Adrenal gland (tissue), 9 donors: ENCODE measurements at regions not wholly inside any gene's neighbourhood (a gene's known extent, or its start where the extent isn't known, plus 50 kb on each side); places are given as distances from the start of the nearest gene placed in this dataset.

Experiments used
- DNase-seq, 7 donors: peaks; one replicate each; pipeline ENCODE4 v3.0.0-alpha.2; 2019 to 2020
- H3K27ac ChIP-seq, 5 donors: fragments of 200-600 bp; sonication (generic) in 4 of 5; 1 replicate in 3 of 5; 2 replicates in 2 of 5; pipeline versions ENCODE4 v1.5.1 to v1.8.0; 2016 to 2020; ENCODE audit warnings: mild to moderate bottlenecking in 1 of 5
- H3K27me3 ChIP-seq: fragments of 200-600 bp; 2 replicates; pipeline ENCODE4 v1.8.0; 2021
- H3K36me3 ChIP-seq, 2 donors: fragments of 200-600 bp; replicated peaks in 1 of 2; 1 replicate in 1 of 2; 2 replicates in 1 of 2; pipeline versions ENCODE4 v1.5.1 to v1.8.0; 2018 to 2022
- H3K4me1 ChIP-seq, 2 donors: fragments of 200-600 bp; replicated peaks in 1 of 2; 1 replicate in 1 of 2; 2 replicates in 1 of 2; pipeline versions ENCODE4 v1.5.1 to v1.8.0; 2018 to 2021
- H3K4me3 ChIP-seq, 4 donors: fragments of 200-600 bp; sonication (generic) in 3 of 4; one replicate each; pipeline ENCODE4 v1.5.1; 2016 to 2018
- H3K9me3 ChIP-seq, 3 donors: fragments of 200-600 bp; sonication (generic) in 1 of 3; replicated peaks in 1 of 3; 1 replicate in 2 of 3; 2 replicates in 1 of 3; pipeline versions ENCODE4 v1.5.1 to v1.8.0; 2016 to 2021
- POLR2A ChIP-seq, 2 donors: fragments of 450-650 bp; IDR thresholded peaks; one replicate each; pipeline ENCODE4 v1.6.1; 2017; ENCODE audit warnings: antibody characterized with exemption in 2 of 2, mild to moderate bottlenecking in 2 of 2, moderate library complexity in 1 of 2
- WGBS, 4 donors: extraction: QIAGEN DNeasy Blood & Tissue Kit in 2 of 4; methylation state at CpG; one replicate each; pipeline versions ENCODE4 v1.1.5 to v1.1.7; 2013 to 2017; 5-methylcytosine and 5-hydroxymethylcytosine counted together
- intact Hi-C, 2 donors: fragments of 100-400 bp; cut with DNase I; formaldehyde crosslinking; loops; one replicate each; pipeline versions ENCODE4 v1.14.1 to v1.15.0; 2022 to 2023
- small RNA-seq, 2 donors: library from RNA; depleted of rRNA; stranded (forward); fragments of <200 nt; gene quantifications; one replicate each; pipeline ENCODE3, GENCODE V24; 2016
- TF ChIP-seq, protein P1 (sequence below), 6 experiments: fragments of 450-650 bp in 4 of 6; fragments of 200-600 bp in 2 of 6; sonication (generic) in 1 of 6; IDR thresholded peaks; 1 replicate in 5 of 6; 2 replicates in 1 of 6; pipeline versions ENCODE4 v1.5.1 to v1.8.0; 2016 to 2021; ENCODE audit warnings: antibody characterized with exemption in 6 of 6, mild to moderate bottlenecking in 2 of 6, moderate library complexity in 1 of 6
- donor health status: healthy with polysubstance abuse.
- donor health status: Bipolar disorder and iron deficiency.
- donor health status: DM: yes; HTN: yes; CAD: no.
- donor health status: DM: no; HTN: no; CAD: no.
- donor health status: DM: no; HTN: no; CAD: no.

DNA sequence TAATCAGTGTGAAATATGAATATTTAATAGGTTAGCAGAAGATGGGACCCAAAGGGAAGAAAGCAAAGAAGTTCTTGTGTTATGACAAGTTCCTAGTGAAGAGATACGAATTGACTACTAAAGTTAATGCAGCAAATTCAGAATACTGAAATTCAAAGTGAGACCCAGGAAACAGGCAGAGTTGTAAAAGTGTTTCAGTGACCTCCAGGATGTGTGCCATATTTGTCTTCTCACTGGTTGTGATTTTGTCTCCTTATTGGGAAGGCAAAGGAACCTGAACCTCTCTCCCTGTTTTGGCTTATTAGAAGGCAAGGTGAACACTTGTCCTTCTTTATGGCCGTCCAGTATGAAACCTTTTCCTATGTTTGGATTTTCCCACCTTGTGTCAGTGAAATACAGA is 51.8 kb upstream of the DTNBP1 start:
- no peaks in the 10 kb centered on the region for H3K9me3 ChIP-seq
- TF ChIP-seq, protein P1, sequence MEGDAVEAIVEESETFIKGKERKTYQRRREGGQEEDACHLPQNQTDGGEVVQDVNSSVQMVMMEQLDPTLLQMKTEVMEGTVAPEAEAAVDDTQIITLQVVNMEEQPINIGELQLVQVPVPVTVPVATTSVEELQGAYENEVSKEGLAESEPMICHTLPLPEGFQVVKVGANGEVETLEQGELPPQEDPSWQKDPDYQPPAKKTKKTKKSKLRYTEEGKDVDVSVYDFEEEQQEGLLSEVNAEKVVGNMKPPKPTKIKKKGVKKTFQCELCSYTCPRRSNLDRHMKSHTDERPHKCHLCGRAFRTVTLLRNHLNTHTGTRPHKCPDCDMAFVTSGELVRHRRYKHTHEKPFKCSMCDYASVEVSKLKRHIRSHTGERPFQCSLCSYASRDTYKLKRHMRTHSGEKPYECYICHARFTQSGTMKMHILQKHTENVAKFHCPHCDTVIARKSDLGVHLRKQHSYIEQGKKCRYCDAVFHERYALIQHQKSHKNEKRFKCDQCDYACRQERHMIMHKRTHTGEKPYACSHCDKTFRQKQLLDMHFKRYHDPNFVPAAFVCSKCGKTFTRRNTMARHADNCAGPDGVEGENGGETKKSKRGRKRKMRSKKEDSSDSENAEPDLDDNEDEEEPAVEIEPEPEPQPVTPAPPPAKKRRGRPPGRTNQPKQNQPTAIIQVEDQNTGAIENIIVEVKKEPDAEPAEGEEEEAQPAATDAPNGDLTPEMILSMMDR (IDR thresholded peaks at IDR 0.05), result no peak
- no peak for TF ChIP-seq POLR2A (IDR thresholded peaks at IDR 0.05)
- intact Hi-C loops, result no loop called here
- no peaks in the 10 kb centered on the region for H3K4me1 ChIP-seq
- H3K36me3 ChIP-seq, result no peaks in the 10 kb centered on the region
- H3K27ac ChIP-seq, result no peak overlapping the region
- WGBS, 4 donors, result 89 to 99% (median 93%) methylated on average over 2 of the region's 2 CpGs
- H3K27me3 ChIP-seq, result no peaks in the 10 kb centered on the region
- H3K4me3 ChIP-seq, result no peak overlapping the region
- DNase-seq, result no peak

DNA sequence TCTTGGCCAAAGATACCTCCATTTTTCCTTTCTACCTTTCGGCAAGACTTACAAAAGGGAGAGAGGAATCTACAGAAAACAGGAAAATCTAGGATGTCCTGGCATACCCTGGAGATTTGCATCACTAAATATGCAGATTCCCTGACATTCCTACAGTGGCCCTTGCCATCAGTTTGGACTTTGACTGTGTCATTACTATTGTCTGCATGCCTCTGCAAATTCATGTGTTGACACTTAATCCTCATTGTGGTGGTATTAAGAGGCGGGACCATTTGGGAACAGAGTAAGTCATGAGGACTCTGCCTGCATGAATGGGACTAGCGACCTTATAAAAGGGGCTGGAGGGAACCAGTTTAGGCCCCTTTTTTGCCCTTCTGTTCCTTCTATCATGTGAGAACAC is 50.5 kb upstream of the DTNBP1 start:
- TF ChIP-seq, protein P1 (IDR thresholded peaks at IDR 0.05), result no peak
- TF ChIP-seq POLR2A (IDR thresholded peaks at IDR 0.05), result no peak
- Histone ChIP-seq H3K27ac (no peak overlapping the region), H3K4me1 (no peaks in the 10 kb centered on the region), H3K36me3 (no peaks in the 10 kb centered on the region), H3K9me3 (no peaks in the 10 kb centered on the region), H3K27me3 (no peaks in the 10 kb centered on the region), H3K4me3 (no peak overlapping the region)
- WGBS, 4 donors, result 64 to 82% (median 66%) methylated on average over 3 of the region's 3 CpGs
- no peak for DNase-seq
- intact Hi-C loops, result no loop called here

DNA sequence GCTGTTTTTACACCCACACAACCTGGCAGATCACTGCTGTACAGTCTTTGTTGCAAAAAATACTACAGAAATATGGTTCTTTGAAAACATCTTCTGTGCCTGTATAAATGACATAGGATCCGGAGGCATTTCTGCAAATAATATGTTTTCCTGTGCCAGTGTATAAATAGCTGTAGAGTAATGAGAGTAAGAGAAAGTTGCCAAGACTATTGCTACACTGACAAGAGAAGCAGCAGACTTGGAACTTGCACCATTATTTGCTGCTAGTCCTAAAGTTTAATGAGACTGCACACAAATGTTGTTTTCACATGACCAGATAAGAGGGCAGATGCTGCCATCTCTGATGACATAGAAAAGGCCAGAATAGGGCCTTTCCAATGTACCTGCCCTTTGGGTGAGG is 50.0 kb upstream of the DTNBP1 start:
- H3K36me3 ChIP-seq, result no peaks in the 10 kb centered on the region
- H3K9me3 ChIP-seq, result no peaks in the 10 kb centered on the region
- DNase-seq, result no peak
- intact Hi-C loops, result no loop called here
- no peak overlapping the region for H3K27ac ChIP-seq
- WGBS, 4 donors, result 63 to 80% (median 71%) methylated on average over 1 of the region's 1 CpG
- H3K27me3 ChIP-seq, result no peaks in the 10 kb centered on the region
- TF ChIP-seq POLR2A (IDR thresholded peaks at IDR 0.05), result no peak
- TF ChIP-seq, protein P1 (IDR thresholded peaks at IDR 0.05), result no peak
- no peaks in the 10 kb centered on the region for H3K4me1 ChIP-seq
- H3K4me3 ChIP-seq, result no peak overlapping the region

Small RNAs in the stretch of these regions (small RNA-seq; reads per million reads assigned to genes)
- gene AL365265.1, result 0 reads per million in 2 donors
